GM12878 (cell line): ENCODE measurements at regions not wholly inside any gene's neighbourhood (a gene's known extent, or its start where the extent isn't known, plus 50 kb on each side); places are given as distances from the start of the nearest gene placed in this dataset.

Experiments
- CHD2 ChIP-seq: IDR thresholded peaks from 2 replicates; pipeline ENCODE4 v1.6.1; 2011; ENCODE audit warnings: low read depth, low read length, improper control_type of control experiment, borderline replicate concordance
- CTCF ChIP-seq, 3 experiments: IDR thresholded peaks in 2 of 3; conservative IDR thresholded peaks in 1 of 3; 2 replicates each; pipeline ENCODE4 v1.5.1; 2011; ENCODE audit warnings: low read depth in 3 of 3, low read length in 3 of 3, mild to moderate bottlenecking in 3 of 3, control low read depth in 2 of 3, moderate library complexity in 2 of 3, inconsistent platforms in 1 of 3, mixed read lengths in 1 of 3; ENCODE audit not compliant: control insufficient read depth in 2 of 3, insufficient read depth in 1 of 3; ENCODE audit errors: extremely low read depth in 1 of 3
- E2F4 ChIP-seq: IDR thresholded peaks from 2 replicates; pipeline ENCODE4 v1.6.1; 2012; ENCODE audit warnings: low read depth, low read length, improper control_type of control experiment
- POLR2A ChIP-seq: IDR thresholded peaks from 2 replicates; pipeline ENCODE4 v1.6.1; 2011; ENCODE audit warnings: low read depth, mild to moderate bottlenecking, low read length
- SMC3 ChIP-seq: IDR thresholded peaks from 2 replicates; pipeline ENCODE4 v1.6.1; 2011; ENCODE audit warnings: low read length, improper control_type of control experiment, borderline replicate concordance
- SUZ12 ChIP-seq: fragments of 200-600 bp; sonication (generic); IDR thresholded peaks from one replicate; pipeline ENCODE4 v1.6.1; 2018; ENCODE audit warnings: antibody characterized with exemption, mild to moderate bottlenecking; ENCODE audit not compliant: unreplicated experiment
- TAF1 ChIP-seq: IDR thresholded peaks from 2 replicates; pipeline ENCODE4 v1.6.1; 2011; ENCODE audit warnings: mild to moderate bottlenecking, low read depth, low read length, borderline replicate concordance
- ZNF207 ChIP-seq: fragments of 450-650 bp; IDR thresholded peaks from 2 replicates; pipeline ENCODE4 v1.6.1; 2014; ENCODE audit warnings: antibody characterized with exemption, mild to moderate bottlenecking, borderline replicate concordance

DNA sequence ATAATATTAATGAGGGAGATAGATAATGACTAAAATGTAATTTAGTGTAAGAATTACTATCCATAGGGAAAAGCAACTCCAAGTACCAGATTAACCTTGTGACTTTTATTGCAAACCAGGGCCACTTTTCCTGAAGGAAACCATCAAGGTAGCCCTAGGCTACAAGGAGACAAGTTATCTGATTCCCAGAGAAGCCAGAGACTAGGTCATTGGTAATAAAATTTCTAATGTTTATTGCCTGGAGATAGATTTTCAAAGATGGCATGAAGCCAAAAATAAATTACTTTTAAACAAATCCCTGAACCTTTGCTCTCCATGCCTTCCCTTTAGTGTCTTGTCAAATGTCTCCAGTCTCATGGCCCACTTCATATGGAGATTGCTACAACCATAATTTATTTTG is 610.1 kb upstream of the SLC10A2 start:
- TF ChIP-seq ZNF207 = no peak
- TF ChIP-seq TAF1 = no peak
- TF ChIP-seq CTCF (IDR thresholded peaks at IDR 0.05 in 2 of 3, conservative IDR thresholded peaks at IDR 0.05 in 1 of 3; ENCODE audit: control insufficient read depth in 2 of 3, extremely low read depth in 1 of 3, insufficient read depth in 1 of 3, low read depth in 3 of 3, low read length in 3 of 3) = no peak
- TF ChIP-seq POLR2A = no peak
- no peak for TF ChIP-seq CHD2
- TF ChIP-seq E2F4 = no peak
- no peak for TF ChIP-seq SMC3
- TF ChIP-seq SUZ12 = no peak
